ENCODE measurements at regions not wholly inside any gene's neighbourhood (a gene's known extent, or its start where the extent isn't known, plus 50 kb on each side); places are given as distances from the start of the nearest gene placed in this dataset.

DNA sequence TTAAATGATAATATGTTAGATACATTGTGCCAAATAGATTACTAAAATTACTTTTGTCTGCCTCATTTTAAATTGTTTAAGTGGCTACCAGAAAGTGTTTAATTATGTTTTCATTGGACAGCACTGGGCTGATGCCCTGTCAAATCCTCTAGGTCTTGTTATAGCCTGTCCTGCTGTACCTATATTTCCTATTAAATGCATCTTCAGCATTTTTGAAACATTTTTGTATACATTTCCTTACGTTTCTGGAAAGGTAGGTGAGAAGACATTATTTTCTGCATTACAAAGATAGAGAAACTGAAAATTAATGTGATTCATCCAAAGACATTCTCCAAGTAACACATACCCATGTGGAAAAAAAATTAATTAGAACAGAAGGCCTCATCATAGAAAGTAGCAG lies 192.2 kb upstream of the HS3ST3A1 start:
- TF ChIP-seq EP300 (IDR thresholded peaks at IDR 0.05; ENCODE audit: borderline replicate concordance) (no peak), EGR1 (IDR thresholded peaks at IDR 0.05) (no peak), TCF12 (IDR thresholded peaks at IDR 0.05; ENCODE audit: low read depth) (no peak), YY1 (IDR thresholded peaks at IDR 0.05; ENCODE audit: low read depth) (no peak)
- TF ChIP-seq, protein P1, sequence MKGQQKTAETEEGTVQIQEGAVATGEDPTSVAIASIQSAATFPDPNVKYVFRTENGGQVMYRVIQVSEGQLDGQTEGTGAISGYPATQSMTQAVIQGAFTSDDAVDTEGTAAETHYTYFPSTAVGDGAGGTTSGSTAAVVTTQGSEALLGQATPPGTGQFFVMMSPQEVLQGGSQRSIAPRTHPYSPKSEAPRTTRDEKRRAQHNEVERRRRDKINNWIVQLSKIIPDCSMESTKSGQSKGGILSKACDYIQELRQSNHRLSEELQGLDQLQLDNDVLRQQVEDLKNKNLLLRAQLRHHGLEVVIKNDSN (IDR thresholded peaks at IDR 0.05): no peak

DNA sequence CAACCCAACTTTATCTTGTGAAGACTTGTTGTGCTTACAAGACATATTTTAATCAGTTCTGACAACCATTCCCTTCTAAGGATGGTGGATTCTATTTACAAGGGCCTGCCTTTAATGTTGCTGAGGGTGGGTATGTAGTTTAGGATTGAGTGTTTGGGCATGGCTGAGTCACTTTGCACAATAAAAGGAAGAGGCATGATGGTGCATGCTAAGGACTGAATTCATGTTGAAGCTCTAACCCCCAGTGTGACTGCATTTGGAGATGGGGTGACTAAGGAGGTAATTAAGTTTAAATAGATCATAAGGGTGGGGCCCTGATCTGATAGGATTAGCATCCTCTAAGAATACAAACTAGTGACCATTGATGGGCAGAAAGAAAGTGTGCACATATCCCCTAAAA lies 196.1 kb upstream of the HS3ST3A1 start:
- TF ChIP-seq CEBPB (IDR thresholded peaks at IDR 0.05) (no peak), TCF12 (IDR thresholded peaks at IDR 0.05; ENCODE audit: low read depth) (no peak), EGR1 (IDR thresholded peaks at IDR 0.05) (no peak), FOXM1 (IDR thresholded peaks at IDR 0.05; ENCODE audit: borderline replicate concordance, low read depth) (no peak)
- TF ChIP-seq, protein P1 (IDR thresholded peaks at IDR 0.05): no peak

DNA sequence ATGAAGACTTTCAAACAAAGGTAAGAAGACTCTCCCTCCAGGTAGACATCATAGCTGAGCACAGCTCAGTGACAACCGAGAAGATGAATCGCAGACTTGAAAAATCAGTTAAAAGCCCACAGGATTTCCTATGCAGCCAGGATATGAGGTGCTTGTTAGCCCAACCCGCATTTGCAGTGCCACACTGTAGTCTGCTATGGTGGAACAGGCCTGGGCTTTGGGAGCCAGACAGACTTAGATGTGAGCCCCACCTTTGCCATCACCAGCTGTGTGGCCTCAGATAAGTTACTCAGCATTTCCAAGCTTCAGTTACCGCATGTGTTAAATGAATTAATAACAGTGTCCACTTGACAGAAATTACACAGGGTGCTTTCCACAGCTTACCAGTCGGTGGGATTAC lies 204.4 kb upstream of the HS3ST3A1 start:
- TF ChIP-seq EP300 (IDR thresholded peaks at IDR 0.05; ENCODE audit: borderline replicate concordance): no peak

DNA sequence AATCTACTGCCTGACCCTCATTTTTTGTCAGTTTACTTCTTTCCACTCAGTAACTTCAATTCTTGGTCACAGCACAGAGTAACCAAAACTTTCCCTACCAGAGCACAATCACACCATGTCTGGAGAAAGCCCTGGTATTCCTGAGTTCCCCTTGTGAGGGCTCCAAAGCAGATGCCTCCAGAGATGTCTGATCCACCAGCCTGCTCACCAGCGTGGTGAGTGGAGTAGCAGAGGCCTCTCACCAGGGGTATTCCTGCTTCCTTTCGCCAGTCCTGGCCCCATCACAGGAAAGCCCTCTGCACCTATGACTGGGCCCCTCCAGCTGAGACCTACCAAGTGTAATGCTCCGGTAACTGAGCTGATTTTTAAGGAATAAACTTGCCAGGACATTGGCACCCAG lies 205.4 kb upstream of the HS3ST3A1 start:
- TF ChIP-seq TEAD4 (IDR thresholded peaks at IDR 0.05) (no peak), RAD21 (IDR thresholded peaks at IDR 0.05; ENCODE audit: low read depth) (no peak), CEBPB (IDR thresholded peaks at IDR 0.05) (no peak), FOXM1 (IDR thresholded peaks at IDR 0.05; ENCODE audit: borderline replicate concordance, low read depth) (no peak), EP300 (IDR thresholded peaks at IDR 0.05; ENCODE audit: borderline replicate concordance) (no peak), ZBTB7A (IDR thresholded peaks at IDR 0.05; ENCODE audit: low read depth) (no peak), TCF12 (IDR thresholded peaks at IDR 0.05; ENCODE audit: low read depth) (no peak), CREB1 (IDR thresholded peaks at IDR 0.05; ENCODE audit: low read depth) (no peak), YY1 (IDR thresholded peaks at IDR 0.05; ENCODE audit: low read depth) (no peak), EGR1 (IDR thresholded peaks at IDR 0.05) (no peak), NFIC (IDR thresholded peaks at IDR 0.05) (no peak)
- TF ChIP-seq, protein P2, sequence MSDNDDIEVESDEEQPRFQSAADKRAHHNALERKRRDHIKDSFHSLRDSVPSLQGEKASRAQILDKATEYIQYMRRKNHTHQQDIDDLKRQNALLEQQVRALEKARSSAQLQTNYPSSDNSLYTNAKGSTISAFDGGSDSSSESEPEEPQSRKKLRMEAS (IDR thresholded peaks at IDR 0.05): no peak
- TF ChIP-seq, protein P3, sequence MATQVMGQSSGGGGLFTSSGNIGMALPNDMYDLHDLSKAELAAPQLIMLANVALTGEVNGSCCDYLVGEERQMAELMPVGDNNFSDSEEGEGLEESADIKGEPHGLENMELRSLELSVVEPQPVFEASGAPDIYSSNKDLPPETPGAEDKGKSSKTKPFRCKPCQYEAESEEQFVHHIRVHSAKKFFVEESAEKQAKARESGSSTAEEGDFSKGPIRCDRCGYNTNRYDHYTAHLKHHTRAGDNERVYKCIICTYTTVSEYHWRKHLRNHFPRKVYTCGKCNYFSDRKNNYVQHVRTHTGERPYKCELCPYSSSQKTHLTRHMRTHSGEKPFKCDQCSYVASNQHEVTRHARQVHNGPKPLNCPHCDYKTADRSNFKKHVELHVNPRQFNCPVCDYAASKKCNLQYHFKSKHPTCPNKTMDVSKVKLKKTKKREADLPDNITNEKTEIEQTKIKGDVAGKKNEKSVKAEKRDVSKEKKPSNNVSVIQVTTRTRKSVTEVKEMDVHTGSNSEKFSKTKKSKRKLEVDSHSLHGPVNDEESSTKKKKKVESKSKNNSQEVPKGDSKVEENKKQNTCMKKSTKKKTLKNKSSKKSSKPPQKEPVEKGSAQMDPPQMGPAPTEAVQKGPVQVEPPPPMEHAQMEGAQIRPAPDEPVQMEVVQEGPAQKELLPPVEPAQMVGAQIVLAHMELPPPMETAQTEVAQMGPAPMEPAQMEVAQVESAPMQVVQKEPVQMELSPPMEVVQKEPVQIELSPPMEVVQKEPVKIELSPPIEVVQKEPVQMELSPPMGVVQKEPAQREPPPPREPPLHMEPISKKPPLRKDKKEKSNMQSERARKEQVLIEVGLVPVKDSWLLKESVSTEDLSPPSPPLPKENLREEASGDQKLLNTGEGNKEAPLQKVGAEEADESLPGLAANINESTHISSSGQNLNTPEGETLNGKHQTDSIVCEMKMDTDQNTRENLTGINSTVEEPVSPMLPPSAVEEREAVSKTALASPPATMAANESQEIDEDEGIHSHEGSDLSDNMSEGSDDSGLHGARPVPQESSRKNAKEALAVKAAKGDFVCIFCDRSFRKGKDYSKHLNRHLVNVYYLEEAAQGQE (IDR thresholded peaks at IDR 0.05; ENCODE audit: low read depth): no peak
- TF ChIP-seq, protein P1 (IDR thresholded peaks at IDR 0.05): no peak

DNA sequence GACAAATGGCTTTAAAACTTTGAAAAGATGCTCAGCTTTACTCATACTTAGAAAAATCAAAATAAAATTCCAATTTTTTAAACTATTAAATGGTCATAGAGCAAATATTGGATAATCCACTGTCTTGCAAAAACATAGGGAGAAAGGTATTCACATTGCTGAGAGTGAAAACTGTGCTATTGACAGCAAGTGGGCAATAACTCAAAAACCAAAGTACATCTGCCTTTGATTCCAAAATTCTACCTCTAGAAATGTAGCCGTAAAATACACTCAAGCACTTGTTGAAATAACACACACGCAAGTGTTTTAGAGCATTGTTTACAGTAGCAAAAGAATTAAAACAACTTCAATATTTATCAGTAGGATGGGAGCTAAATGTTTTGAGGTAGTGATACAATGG lies 210.6 kb upstream of the HS3ST3A1 start:
- TF ChIP-seq EP300 (IDR thresholded peaks at IDR 0.05; ENCODE audit: borderline replicate concordance) (no peak), ZBTB7A (IDR thresholded peaks at IDR 0.05; ENCODE audit: low read depth) (no peak), CEBPB (IDR thresholded peaks at IDR 0.05) (no peak), TAF1 (IDR thresholded peaks at IDR 0.05; ENCODE audit: low read depth) (no peak), TCF12 (IDR thresholded peaks at IDR 0.05; ENCODE audit: low read depth) (no peak), EGR1 (IDR thresholded peaks at IDR 0.05) (no peak), CREB1 (IDR thresholded peaks at IDR 0.05; ENCODE audit: low read depth) (no peak), FOXM1 (IDR thresholded peaks at IDR 0.05; ENCODE audit: borderline replicate concordance, low read depth) (no peak), TEAD4 (IDR thresholded peaks at IDR 0.05) (no peak), NFIC (IDR thresholded peaks at IDR 0.05) (no peak), YY1 (IDR thresholded peaks at IDR 0.05; ENCODE audit: low read depth) (no peak), RAD21 (IDR thresholded peaks at IDR 0.05; ENCODE audit: low read depth) (no peak)
- TF ChIP-seq, protein P2 (IDR thresholded peaks at IDR 0.05): no peak
- TF ChIP-seq, protein P3 (IDR thresholded peaks at IDR 0.05; ENCODE audit: low read depth): no peak
- TF ChIP-seq, protein P1 (IDR thresholded peaks at IDR 0.05): no peak
